Astrocyte (in vitro differentiated cells and primary cell): ENCODE measurements at regions not wholly inside any gene's neighbourhood (a gene's known extent, or its start where the extent isn't known, plus 50 kb on each side); places are given as distances from the start of the nearest gene placed in this dataset.

Experiments used
- DNase-seq: peaks from one replicate; pipeline ENCODE4 v3.0.0-alpha.2; 2010; ENCODE audit warnings: low read depth
- FAIRE-seq: peaks from 2 replicates; lab custom pipeline; 2011; peaks lifted over from hg19 to GRCh38; lab: Jason Lieb, UNC
- H2AFZ ChIP-seq: 2 replicates; pipeline ENCODE4 v1.6.0; 2012; ENCODE audit warnings: low read depth, low read length, inconsistent platforms
- H3K27ac ChIP-seq: 2 replicates; pipeline ENCODE4 v1.5.1; 2011; ENCODE audit warnings: low read depth, low read length, inconsistent platforms
- H3K27me3 ChIP-seq: 2 replicates; pipeline ENCODE4 v1.6.0; 2011; ENCODE audit warnings: low read length, inconsistent platforms; ENCODE audit not compliant: insufficient read depth
- H3K36me3 ChIP-seq: 2 replicates; pipeline ENCODE4 v1.5.1; 2011; ENCODE audit warnings: low read length, inconsistent platforms; ENCODE audit not compliant: insufficient read depth
- H3K4me1 ChIP-seq: 2 replicates; pipeline ENCODE4 v1.5.1; 2011; ENCODE audit warnings: low read length, inconsistent platforms; ENCODE audit not compliant: insufficient read depth
- H3K4me2 ChIP-seq: 2 replicates; pipeline ENCODE4 v1.6.0; 2012; ENCODE audit warnings: low read length, inconsistent platforms
- H3K4me3 ChIP-seq: 2 replicates; pipeline ENCODE4 v1.5.1; 2011; ENCODE audit warnings: low read depth, mild to moderate bottlenecking, low read length, inconsistent platforms; ENCODE audit not compliant: insufficient read depth
- H3K79me2 ChIP-seq: 2 replicates; pipeline ENCODE4 v1.6.0; 2012; ENCODE audit warnings: mild to moderate bottlenecking, low read length, inconsistent platforms; ENCODE audit not compliant: insufficient read depth
- H3K9ac ChIP-seq: 2 replicates; pipeline ENCODE4 v1.6.0; 2012; ENCODE audit warnings: mild to moderate bottlenecking, low read length, inconsistent platforms
- H3K9me3 ChIP-seq: 2 replicates; pipeline ENCODE4 v1.5.1; 2012; ENCODE audit warnings: low read depth, mild to moderate bottlenecking, low read length, inconsistent platforms; ENCODE audit not compliant: insufficient read depth
- H4K20me1 ChIP-seq: 2 replicates; pipeline ENCODE4 v1.6.0; 2012; ENCODE audit warnings: low read length, inconsistent platforms; ENCODE audit not compliant: insufficient read depth
- H3K27ac Mint-ChIP-seq: one replicate; pipeline ENCODE4 v1.8.0; 2021; ENCODE audit warnings: mild to moderate bottlenecking, mixed read lengths; ENCODE audit not compliant: unreplicated experiment
- H3K27me3 Mint-ChIP-seq: one replicate; pipeline ENCODE4 v1.8.0; 2021; ENCODE audit warnings: low read depth, mixed read lengths; ENCODE audit not compliant: unreplicated experiment
- H3K36me3 Mint-ChIP-seq: one replicate; pipeline ENCODE4 v1.8.0; 2021; ENCODE audit warnings: low read depth, mixed read lengths; ENCODE audit not compliant: unreplicated experiment
- H3K4me1 Mint-ChIP-seq: one replicate; pipeline ENCODE4 v1.8.0; 2021; ENCODE audit warnings: low read depth, mixed read lengths; ENCODE audit not compliant: unreplicated experiment
- H3K4me3 Mint-ChIP-seq: one replicate; pipeline ENCODE4 v1.8.0; 2021; ENCODE audit warnings: mild to moderate bottlenecking, moderate library complexity, mixed read lengths; ENCODE audit not compliant: unreplicated experiment
- H3K9me3 Mint-ChIP-seq: one replicate; pipeline ENCODE4 v1.8.0; 2021; ENCODE audit warnings: mild to moderate bottlenecking, mixed read lengths; ENCODE audit not compliant: unreplicated experiment
- EZH2 ChIP-seq: IDR thresholded peaks from 2 replicates; pipeline ENCODE4 v1.6.1; 2012; ENCODE audit warnings: mild to moderate bottlenecking, low read length, inconsistent platforms; ENCODE audit not compliant: insufficient read depth
- TF ChIP-seq, protein P1 (sequence below): IDR thresholded peaks from 2 replicates; pipeline ENCODE4 v1.5.1; 2011; ENCODE audit warnings: low read depth, mild to moderate bottlenecking, inconsistent platforms, low read length, moderate library complexity; ENCODE audit not compliant: insufficient read depth

DNA sequence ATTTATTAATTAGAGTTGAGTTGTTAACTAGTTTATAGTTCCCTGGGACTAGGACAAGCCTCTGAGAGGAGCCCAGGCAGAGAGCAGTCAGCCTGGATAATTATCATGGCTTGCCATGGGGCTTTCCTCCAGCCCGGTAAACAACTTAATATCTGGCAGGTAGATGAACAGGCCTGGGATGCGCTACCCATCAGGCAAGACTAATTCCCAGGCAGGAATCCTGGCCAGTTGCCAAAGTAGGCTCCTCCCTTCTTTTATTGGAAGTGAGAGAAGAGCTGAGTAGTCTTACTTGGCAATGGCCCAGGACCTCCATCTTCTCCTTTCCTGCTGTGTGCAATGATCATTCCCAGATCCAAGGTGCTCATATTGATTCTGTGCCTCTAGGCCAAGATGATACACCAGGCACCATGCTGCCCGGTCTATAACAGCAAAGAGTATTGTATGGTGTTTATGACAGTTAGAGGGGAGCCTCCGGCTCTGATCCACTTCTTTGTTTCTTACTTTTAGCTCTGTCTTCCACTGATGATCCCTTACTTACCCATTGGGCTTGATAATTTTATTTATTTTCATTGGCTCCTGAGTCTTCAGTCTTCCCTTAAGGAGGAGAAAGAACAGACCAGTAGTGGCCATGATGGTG is 408.7 kb downstream of the REEP3 start:
- H3K36me3 ChIP-seq: no peaks in the 10 kb centered on the region
- H3K27ac ChIP-seq: no peak overlapping the region
- no peaks in the 10 kb centered on the region for H4K20me1 ChIP-seq
- H3K4me3 ChIP-seq: no peak overlapping the region
- no peaks in the 10 kb centered on the region for H3K9me3 ChIP-seq
- no peaks in the 10 kb centered on the region for H3K79me2 ChIP-seq
- no peak for TF ChIP-seq EZH2
- TF ChIP-seq, protein P1, sequence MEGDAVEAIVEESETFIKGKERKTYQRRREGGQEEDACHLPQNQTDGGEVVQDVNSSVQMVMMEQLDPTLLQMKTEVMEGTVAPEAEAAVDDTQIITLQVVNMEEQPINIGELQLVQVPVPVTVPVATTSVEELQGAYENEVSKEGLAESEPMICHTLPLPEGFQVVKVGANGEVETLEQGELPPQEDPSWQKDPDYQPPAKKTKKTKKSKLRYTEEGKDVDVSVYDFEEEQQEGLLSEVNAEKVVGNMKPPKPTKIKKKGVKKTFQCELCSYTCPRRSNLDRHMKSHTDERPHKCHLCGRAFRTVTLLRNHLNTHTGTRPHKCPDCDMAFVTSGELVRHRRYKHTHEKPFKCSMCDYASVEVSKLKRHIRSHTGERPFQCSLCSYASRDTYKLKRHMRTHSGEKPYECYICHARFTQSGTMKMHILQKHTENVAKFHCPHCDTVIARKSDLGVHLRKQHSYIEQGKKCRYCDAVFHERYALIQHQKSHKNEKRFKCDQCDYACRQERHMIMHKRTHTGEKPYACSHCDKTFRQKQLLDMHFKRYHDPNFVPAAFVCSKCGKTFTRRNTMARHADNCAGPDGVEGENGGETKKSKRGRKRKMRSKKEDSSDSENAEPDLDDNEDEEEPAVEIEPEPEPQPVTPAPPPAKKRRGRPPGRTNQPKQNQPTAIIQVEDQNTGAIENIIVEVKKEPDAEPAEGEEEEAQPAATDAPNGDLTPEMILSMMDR: no peak
- Mint-ChIP-seq H3K9me3 (no peaks in the 10 kb centered on the region), H3K27me3 (no peaks in the 10 kb centered on the region), H3K4me3 (no peak overlapping the region), H3K4me1 (no peaks in the 10 kb centered on the region), H3K36me3 (no peaks in the 10 kb centered on the region), H3K27ac (no peak overlapping the region)
- H3K9ac ChIP-seq: no peak overlapping the region
- DNase-seq (no peak), FAIRE-seq (no peak)
- no peak overlapping the region for H2AFZ ChIP-seq
- no peak overlapping the region for H3K4me2 ChIP-seq
- peaks cover 2% of the 10 kb centered on the region for H3K27me3 ChIP-seq
- H3K4me1 ChIP-seq: no peaks in the 10 kb centered on the region

DNA sequence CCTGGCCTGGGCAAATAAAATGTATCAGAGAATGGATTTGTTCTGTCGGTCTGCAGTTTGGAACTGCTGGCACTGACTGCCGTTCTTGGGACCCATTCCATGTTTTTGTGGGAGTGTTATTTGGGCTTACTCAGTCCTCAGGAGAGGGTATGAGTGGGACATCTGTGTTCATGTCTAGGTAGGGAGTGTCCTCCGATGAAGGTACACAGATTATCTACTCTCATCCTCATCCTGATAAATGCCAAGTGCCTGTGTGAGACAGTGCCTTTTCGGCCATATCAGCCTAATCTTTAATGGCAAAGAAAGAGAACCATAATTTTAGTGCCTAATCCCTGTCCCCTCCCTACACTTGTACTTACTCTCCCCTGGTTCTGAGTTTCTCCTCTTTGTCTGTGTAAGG is 409.4 kb downstream of the REEP3 start:
- H3K9me3 ChIP-seq: no peaks in the 10 kb centered on the region
- H3K27ac ChIP-seq: no peak overlapping the region
- H3K4me2 ChIP-seq: no peak overlapping the region
- Mint-ChIP-seq H3K4me3 (no peak overlapping the region), H3K9me3 (no peaks in the 10 kb centered on the region), H3K27ac (no peak overlapping the region), H3K36me3 (no peaks in the 10 kb centered on the region), H3K27me3 (no peaks in the 10 kb centered on the region), H3K4me1 (no peaks in the 10 kb centered on the region)
- no peak overlapping the region for H3K4me3 ChIP-seq
- no peaks in the 10 kb centered on the region for H4K20me1 ChIP-seq
- no peaks in the 10 kb centered on the region for H3K79me2 ChIP-seq
- TF ChIP-seq, protein P1: no peak
- TF ChIP-seq EZH2: no peak
- FAIRE-seq: no peak
- no peak for DNase-seq
- no peak overlapping the region for H2AFZ ChIP-seq
- H3K27me3 ChIP-seq: peaks cover 2% of the 10 kb centered on the region
- no peak overlapping the region for H3K9ac ChIP-seq
- no peaks in the 10 kb centered on the region for H3K36me3 ChIP-seq
- H3K4me1 ChIP-seq: no peaks in the 10 kb centered on the region

DNA sequence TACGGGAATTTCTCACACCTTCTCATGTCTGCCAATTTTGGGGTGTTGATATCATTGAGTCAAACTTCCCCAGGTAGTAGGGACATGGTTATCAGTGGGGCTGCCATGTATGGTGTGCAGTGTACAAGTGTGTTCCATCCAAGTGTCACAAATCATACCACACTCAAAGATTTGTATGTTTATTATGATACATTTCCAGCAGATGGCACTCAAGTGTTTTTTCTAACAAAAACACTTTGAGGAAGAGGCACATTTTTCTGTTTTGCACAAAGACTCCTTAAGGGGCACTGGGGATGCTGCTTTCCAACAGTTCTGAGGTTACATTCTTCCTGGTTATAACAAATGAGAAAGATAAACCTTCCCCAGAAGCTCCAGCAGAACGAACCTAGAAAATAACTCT is 414.5 kb downstream of the REEP3 start:
- Mint-ChIP-seq H3K36me3 (no peaks in the 10 kb centered on the region), H3K4me3 (no peak overlapping the region)

More for the DNA sequence above, 414.5 kb downstream of the REEP3 start:
- Mint-ChIP-seq H3K27me3 (no peaks in the 10 kb centered on the region), H3K27ac (no peak overlapping the region), H3K4me1 (no peaks in the 10 kb centered on the region), H3K9me3 (no peaks in the 10 kb centered on the region)
- Histone ChIP-seq H3K27ac (no peak overlapping the region), H3K36me3 (no peaks in the 10 kb centered on the region), H3K4me1 (no peaks in the 10 kb centered on the region), H3K79me2 (no peaks in the 10 kb centered on the region), H3K4me3 (no peak overlapping the region), H3K27me3 (peaks cover 2% of the 10 kb centered on the region), H2AFZ (no peak overlapping the region), H3K9me3 (no peaks in the 10 kb centered on the region), H4K20me1 (no peaks in the 10 kb centered on the region), H3K9ac (no peak overlapping the region), H3K4me2 (no peak overlapping the region)
- TF ChIP-seq, protein P1: no peak
- no peak for TF ChIP-seq EZH2
- FAIRE-seq (no peak), DNase-seq (no peak)
